Putamen (tissue), 1 donor: ENCODE measurements at regions not wholly inside any gene's neighbourhood (a gene's known extent, or its start where the extent isn't known, plus 50 kb on each side); places are given as distances from the start of the nearest gene placed in this dataset.
"Not testable (repeated sequence)": the region's sequence is repeated elsewhere in the genome, so short reads cannot be mapped to it uniquely, and the experiment has no call there.

ENCODE experiments used
- DNase-seq: peaks from one replicate; pipeline ENCODE4 v3.0.0-alpha.2; 2016; ENCODE audit warnings: low spot score

GRCh38 chr2:95654897-95655296 lies 63.1 kb downstream of the TRIM43 start:
- not testable (repeated sequence) for DNase-seq

GRCh38 chr2:95656553-95656952 lies 64.8 kb downstream of the TRIM43 start:
- not testable (repeated sequence) for DNase-seq

- DNase-seq = not testable (repeated sequence)
Observed at GRCh38 chr2:95657937-95658336, 66.1 kb downstream of the TRIM43 start.

GRCh38 chr2:95660766-95661562 lies 69.2 kb downstream of the TRIM43 start:
- DNase-seq = not testable (repeated sequence)

GRCh38 chr2:95663471-95664441 lies 72.0 kb downstream of the TRIM43 start:
- not testable (repeated sequence) for DNase-seq

- DNase-seq = not testable (repeated sequence)
Observed at GRCh38 chr2:95666636-95667035, 74.8 kb downstream of the TRIM43 start.

GRCh38 chr2:95667480-95667879 lies 75.7 kb downstream of the TRIM43 start:
- no peak for DNase-seq

- DNase-seq = not testable (repeated sequence)
Observed at GRCh38 chr2:95668934-95669333, 77.1 kb downstream of the TRIM43 start.

GRCh38 chr2:95669441-95669991 lies 77.7 kb downstream of the TRIM43 start:
- no peak for DNase-seq

- DNase-seq = no peak
Observed at GRCh38 chr2:95670167-95670566, 78.4 kb downstream of the TRIM43 start.

- no peak for DNase-seq
Observed at GRCh38 chr2:95670686-95671085, 78.9 kb downstream of the TRIM43 start.

- DNase-seq = not testable (repeated sequence)
Observed at GRCh38 chr2:95671171-95671570, 79.4 kb downstream of the TRIM43 start.

GRCh38 chr2:95671992-95672391 lies 80.2 kb downstream of the TRIM43 start:
- DNase-seq = not testable (repeated sequence)

- not testable (repeated sequence) for DNase-seq
Observed at GRCh38 chr2:95672500-95672899, 80.7 kb downstream of the TRIM43 start.

GRCh38 chr2:95674186-95674585 lies 82.4 kb downstream of the TRIM43 start:
- no peak for DNase-seq

- not testable (repeated sequence) for DNase-seq
Observed at GRCh38 chr2:95676573-95676972, 84.8 kb downstream of the TRIM43 start.

GRCh38 chr2:95677346-95677745 lies 85.5 kb downstream of the TRIM43 start:
- no peak for DNase-seq

- not testable (repeated sequence) for DNase-seq
Observed at GRCh38 chr2:95677833-95678232, 86.0 kb downstream of the TRIM43 start.

- DNase-seq = not testable (repeated sequence)
Observed at GRCh38 chr2:95681158-95681557, 89.4 kb downstream of the TRIM43 start.

GRCh38 chr2:95681589-95682081 lies 89.8 kb downstream of the TRIM43 start:
- not testable (repeated sequence) for DNase-seq

- not testable (repeated sequence) for DNase-seq
Observed at GRCh38 chr2:95682889-95683517, 91.2 kb downstream of the TRIM43 start.

- DNase-seq = no peak
Observed at GRCh38 chr2:95685513-95685912, 93.7 kb downstream of the TRIM43 start.
